ENCODE measurements at regions not wholly inside any gene's neighbourhood (a gene's known extent, or its start where the extent isn't known, plus 50 kb on each side); places are given as distances from the start of the nearest gene placed in this dataset.

GRCh38 chr11:27807596-27807995 is 107.3 kb upstream of the BDNF start:
- no peaks in the 10 kb centered on the region for H3K27me3 ChIP-seq (ENCODE audit: control insufficient read depth, insufficient read depth, low read length)
- ATAC-seq (no peak), DNase-seq (ENCODE audit: low read depth, low spot score) (no peak)
- ChIA-PET CTCF (interaction anchor here (0.6 kb wide), 1 partner anchor 722 kb away, joined by 3 read pairs; no protein-coding TSS in a partner anchor), POLR2A (no interaction called here)
- H3K36me3 ChIP-seq (ENCODE audit: control insufficient read depth, insufficient read depth, low read length): no peaks in the 10 kb centered on the region
- H3K4me1 ChIP-seq (ENCODE audit: control insufficient read depth, insufficient read depth, low read length): no peaks in the 10 kb centered on the region
- TF ChIP-seq REST (IDR thresholded peaks at IDR 0.05; ENCODE audit: insufficient read depth in 1 of 2, low read depth in 2 of 2, low read length in 1 of 2): no peak
- TF ChIP-seq SIN3A (IDR thresholded peaks at IDR 0.05; ENCODE audit: borderline replicate concordance, insufficient read depth, low read depth, low read length): no peak
- no peak for TF ChIP-seq POLR2AphosphoS5 (IDR thresholded peaks at IDR 0.05; ENCODE audit: low read depth, low read length)
- TF ChIP-seq CTCF (IDR thresholded peaks at IDR 0.05): no peak
- no peak for TF ChIP-seq TCF7L2 (IDR thresholded peaks at IDR 0.05; ENCODE audit: low read depth, low read length)
- H3K4me3 ChIP-seq (ENCODE audit: low read depth in 2 of 2, low read length in 2 of 2): no peak overlapping the region
- in situ Hi-C loops (cut with HindIII; ENCODE audit: low pct_unique_long_range_greater_than_20kb, low sequenced_read_pairs) (no loop called here), intact Hi-C loops (cut with micrococcal nuclease; ENCODE audit: unreplicated experiment) (no loop called here)
- no peak overlapping the region for H3K27ac ChIP-seq (ENCODE audit: low read length)
- no peaks in the 10 kb centered on the region for H3K9me3 ChIP-seq (ENCODE audit: control insufficient read depth, insufficient read depth, low read depth, low read length)
- BruUV-seq (replicated peaks): no TSS peak

- Histone ChIP-seq H3K4me3 (ENCODE audit: low read depth in 2 of 2, low read length in 2 of 2) (no peak overlapping the region), H3K27me3 (ENCODE audit: control insufficient read depth, insufficient read depth, low read length) (no peaks in the 10 kb centered on the region), H3K4me1 (ENCODE audit: control insufficient read depth, insufficient read depth, low read length) (no peaks in the 10 kb centered on the region), H3K27ac (ENCODE audit: low read length) (no peak overlapping the region), H3K9me3 (ENCODE audit: control insufficient read depth, insufficient read depth, low read depth, low read length) (no peaks in the 10 kb centered on the region), H3K36me3 (ENCODE audit: control insufficient read depth, insufficient read depth, low read length) (no peaks in the 10 kb centered on the region)
- no peak for DNase-seq (ENCODE audit: low read depth, low spot score)
- no peak for ATAC-seq
- in situ Hi-C loops (cut with HindIII; ENCODE audit: low pct_unique_long_range_greater_than_20kb, low sequenced_read_pairs): no loop called here
- TF ChIP-seq CTCF (IDR thresholded peaks at IDR 0.05) (no peak), POLR2AphosphoS5 (IDR thresholded peaks at IDR 0.05; ENCODE audit: low read depth, low read length) (no peak), SIN3A (IDR thresholded peaks at IDR 0.05; ENCODE audit: borderline replicate concordance, insufficient read depth, low read depth, low read length) (no peak), TCF7L2 (IDR thresholded peaks at IDR 0.05; ENCODE audit: low read depth, low read length) (no peak), REST (IDR thresholded peaks at IDR 0.05; ENCODE audit: insufficient read depth in 1 of 2, low read depth in 2 of 2, low read length in 1 of 2) (no peak)
- CTCF ChIA-PET: no interaction called here
- no TSS peak for BruUV-seq (replicated peaks)
- intact Hi-C loops (cut with micrococcal nuclease; ENCODE audit: unreplicated experiment): no loop called here
- POLR2A ChIA-PET: no interaction called here
Observed at GRCh38 chr11:27806122-27806521, 105.9 kb upstream of the BDNF start.
